Loucy (cell line): ENCODE measurements at regions not wholly inside any gene's neighbourhood (a gene's known extent, or its start where the extent isn't known, plus 50 kb on each side); places are given as distances from the start of the nearest gene placed in this dataset.

Experiments used
- CTCF ChIP-seq: fragments of 200-600 bp; sonication (generic); conservative IDR thresholded peaks from 2 replicates; pipeline ENCODE4 v1.5.1; 2014; ENCODE audit warnings: mild to moderate bottlenecking, antibody characterized with exemption, low read length
- EZH2phosphoT487 ChIP-seq: fragments of 200-600 bp; IDR thresholded peaks from 2 replicates; pipeline ENCODE4 v1.6.1; 2018; ENCODE audit warnings: antibody characterized with exemption, mild to moderate bottlenecking, moderate library complexity, borderline replicate concordance

DNA sequence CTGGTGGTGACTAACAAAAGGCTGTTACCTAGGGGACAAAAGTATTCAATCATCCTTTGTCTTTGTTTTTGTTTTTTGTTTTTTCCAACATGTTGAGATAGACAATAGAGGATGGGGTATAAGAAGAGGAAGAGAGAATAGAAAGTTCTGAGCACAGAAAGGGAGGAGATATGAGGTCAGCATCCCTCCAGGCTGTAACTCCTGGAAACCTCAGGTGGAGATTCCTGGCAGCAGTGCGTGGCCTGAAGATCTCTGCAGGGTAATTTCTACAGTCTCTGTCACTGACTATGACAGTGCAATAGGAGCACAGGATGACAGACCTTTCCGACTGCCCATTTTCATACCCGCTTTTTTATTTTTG lies 112.1 kb downstream of the ADRB2 start:
- TF ChIP-seq CTCF, result no peak
- TF ChIP-seq EZH2phosphoT487, result no peak
